K562 (cell line): ENCODE measurements at regions not wholly inside any gene's neighbourhood (a gene's known extent, or its start where the extent isn't known, plus 50 kb on each side); places are given as distances from the start of the nearest gene placed in this dataset.

Experiments used
- CCNT2 ChIP-seq: IDR thresholded peaks from 2 replicates; pipeline ENCODE4 v1.6.1; 2011; ENCODE audit warnings: borderline replicate concordance, low read depth, mild to moderate bottlenecking, moderate library complexity, mixed read lengths, low read length; ENCODE audit not compliant: insufficient read length; ENCODE audit errors: extremely low read depth
- DPF2 ChIP-seq: fragments of 450-650 bp; IDR thresholded peaks from 2 replicates; pipeline ENCODE4 v1.6.1; 2016
- FOSL1 ChIP-seq: fragments of 200-800 bp; sonication (Bioruptor generic); conservative IDR thresholded peaks from 2 replicates; pipeline ENCODE4 v1.6.1; 2016; ENCODE audit warnings: missing genetic modification characterization, missing compliant biosample characterization
- FOXK2 ChIP-seq, 2 experiments: fragments of 450-650 bp; IDR thresholded peaks in 1 of 2; conservative IDR thresholded peaks in 1 of 2; 2 replicates each; pipeline ENCODE4 v1.6.1; 2016; ENCODE audit warnings: low read depth in 2 of 2, mild to moderate bottlenecking in 1 of 2
- GATA2 ChIP-seq: sonication (generic); formaldehyde crosslinking; IDR thresholded peaks from 2 replicates; pipeline ENCODE4 v1.4.0; 2020; ENCODE audit warnings: mild to moderate bottlenecking, missing genetic modification reagents
- GATAD2B ChIP-seq: fragments of 450-650 bp; IDR thresholded peaks from 2 replicates; pipeline ENCODE4 v1.6.1; 2017; ENCODE audit warnings: mild to moderate bottlenecking, borderline replicate concordance
- HNRNPLL ChIP-seq: fragments of 200-400 bp; formaldehyde crosslinking; IDR thresholded peaks from 2 replicates; pipeline ENCODE4 v1.6.1; 2017; ENCODE audit warnings: low read length, low read depth, mild to moderate bottlenecking; ENCODE audit not compliant: poor library complexity, severe bottlenecking
- L3MBTL2 ChIP-seq: fragments of 450-650 bp; IDR thresholded peaks from 2 replicates; pipeline ENCODE4 v1.6.1; 2016; ENCODE audit warnings: mild to moderate bottlenecking, moderate library complexity
- MAZ ChIP-seq, 2 experiments: fragments of 450-650 bp in 1 of 2; sonication (generic) in 1 of 2; formaldehyde crosslinking; IDR thresholded peaks in 1 of 2; conservative IDR thresholded peaks in 1 of 2; 2 replicates each; pipeline versions ENCODE4 v1.4.0 to v1.5.0; 2020; ENCODE audit warnings: mild to moderate bottlenecking in 1 of 2, missing genetic modification reagents in 1 of 2
- MECOM ChIP-seq: fragments of 250-450 bp; sonication (Bioruptor Pico); IDR thresholded peaks from 2 replicates; pipeline ENCODE4 v1.8.0; 2022; ENCODE audit warnings: inconsistent platforms
- NCOA6 ChIP-seq: fragments of 450-650 bp; IDR thresholded peaks from 2 replicates; pipeline ENCODE4 v1.6.1; 2017; ENCODE audit warnings: mild to moderate bottlenecking
- POLR2AphosphoS2 ChIP-seq: IDR thresholded peaks from 2 replicates; pipeline ENCODE4 v1.6.1; 2012; ENCODE audit warnings: low read length, improper control_type of control experiment
- RBM34 ChIP-seq: fragments of 200-400 bp; formaldehyde crosslinking; IDR thresholded peaks from 2 replicates; pipeline ENCODE4 v1.6.1; 2018; ENCODE audit warnings: low read length, borderline replicate concordance; ENCODE audit not compliant: insufficient read depth
- TBL1XR1 ChIP-seq, 2 experiments: IDR thresholded peaks; 2 replicates each; pipeline ENCODE4 v1.6.1; 2012; ENCODE audit warnings: improper control_type of control experiment in 2 of 2, low read length in 2 of 2, mild to moderate bottlenecking in 1 of 2
- XRCC4 ChIP-seq: IDR thresholded peaks from one replicate; pipeline ENCODE4 v1.6.1; 2011; ENCODE audit not compliant: insufficient read depth, insufficient read length; ENCODE audit errors: extremely low read depth
- ZKSCAN3 ChIP-seq: fragments of 250-450 bp; sonication (Bioruptor Pico); IDR thresholded peaks from 2 replicates; pipeline ENCODE4 v1.4.0; 2020
- ZNF174 ChIP-seq: fragments of 250-450 bp; sonication (Bioruptor Pico); IDR thresholded peaks from 2 replicates; pipeline ENCODE4 v1.4.0; 2020; ENCODE audit warnings: mild to moderate bottlenecking
- ZNF224 ChIP-seq: sonication (generic); formaldehyde crosslinking; IDR thresholded peaks from 2 replicates; pipeline ENCODE4 v1.8.0; 2022; ENCODE audit warnings: mild to moderate bottlenecking, missing genetic modification reagents
- ZNF24 ChIP-seq: fragments of 450-650 bp; IDR thresholded peaks from 2 replicates; pipeline ENCODE4 v1.6.1; 2016
- ZNF398 ChIP-seq: fragments of 250-450 bp; sonication (Bioruptor Pico); IDR thresholded peaks from 2 replicates; pipeline ENCODE4 v1.8.0; 2021; ENCODE audit warnings: moderate library complexity, mild to moderate bottlenecking, inconsistent platforms
- ZNF436 ChIP-seq: fragments of 250-450, 450-650 bp; sonication (Bioruptor Pico); formaldehyde crosslinking; IDR thresholded peaks from 2 replicates; pipeline ENCODE4 v1.7.0; 2020; ENCODE audit warnings: mild to moderate bottlenecking
- ZNF644 ChIP-seq: fragments of 200-800 bp; sonication (Bioruptor generic); IDR thresholded peaks from 2 replicates; pipeline ENCODE4 v1.6.1; 2016; ENCODE audit warnings: low read depth, missing genetic modification characterization, missing compliant biosample characterization
- ZNF740 ChIP-seq, 3 experiments: fragments of 200-800 bp in 1 of 3; sonication (Bioruptor generic) in 1 of 3; sonication (generic) in 1 of 3; formaldehyde crosslinking in 1 of 3; IDR thresholded peaks; 2 replicates each; pipeline versions ENCODE4 v1.6.1 to v1.8.0; 2016 to 2022; ENCODE audit warnings: mild to moderate bottlenecking in 2 of 3, missing compliant biosample characterization in 2 of 3, missing genetic modification characterization in 2 of 3, missing genetic modification reagents in 1 of 3
- ZSCAN32 ChIP-seq: fragments of 450-650 bp; formaldehyde crosslinking; IDR thresholded peaks from 2 replicates; pipeline ENCODE4 v1.4.0; 2020; ENCODE audit warnings: mild to moderate bottlenecking, moderate library complexity
- TF ChIP-seq, protein P1 (sequence below), 2 experiments: fragments of 450-650 bp; conservative IDR thresholded peaks; 2 replicates each; pipeline ENCODE4 v1.6.1; 2017; ENCODE audit warnings: mild to moderate bottlenecking in 2 of 2, moderate library complexity in 2 of 2
- TF ChIP-seq, protein P2 (sequence below): fragments of 250-450 bp; sonication (Bioruptor Pico); IDR thresholded peaks from 2 replicates; pipeline ENCODE4 v1.8.0; 2022; ENCODE audit warnings: moderate library complexity, mild to moderate bottlenecking, inconsistent platforms

DNA sequence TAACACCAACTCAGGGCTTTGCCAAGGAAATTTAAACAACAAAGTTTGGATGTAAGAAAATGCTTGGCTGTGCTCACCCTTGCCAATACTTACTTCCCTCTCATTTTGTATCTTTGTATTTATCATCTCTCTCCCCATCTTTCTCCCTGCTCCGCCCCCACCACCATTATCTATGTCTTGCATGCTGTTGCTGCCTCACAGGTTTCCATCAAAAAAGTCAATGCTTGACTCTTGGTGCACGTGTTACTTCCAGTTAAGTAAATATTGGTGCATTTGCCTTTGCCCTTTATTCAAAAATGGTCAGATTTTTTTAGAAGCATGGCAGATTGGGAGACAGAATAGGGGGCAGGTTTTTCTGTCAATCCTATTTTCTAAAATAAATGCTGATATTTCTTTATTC lies 626.0 kb downstream of the ACTR3B start (continued):
- no peak for TF ChIP-seq ZNF24
- TF ChIP-seq ZNF174: no peak
- TF ChIP-seq HNRNPLL: no peak
- TF ChIP-seq MAZ (CRISPR knock-in tag; conservative IDR thresholded peaks at IDR 0.05 in 1 of 2, IDR thresholded peaks at IDR 0.05 in 1 of 2): peak in 1 of 2 experiments; percentile 45; a peak in 1 of 4 replicates
- TF ChIP-seq ZNF740 (CRISPR knock-in tag; IDR thresholded peaks at IDR 0.05): no peak
- TF ChIP-seq ZNF740 (tag; IDR thresholded peaks at IDR 0.05): no peak
- TF ChIP-seq ZKSCAN3: no peak
- TF ChIP-seq RBM34: no peak
- peak; percentile 92 for TF ChIP-seq L3MBTL2
- no peak for TF ChIP-seq TBL1XR1 (IDR thresholded peaks at IDR 0.05; ENCODE audit: low read length in 2 of 2)
- TF ChIP-seq POLR2AphosphoS2: no peak
- TF ChIP-seq ZNF436 (CRISPR knock-in tag): no peak
- no peak for TF ChIP-seq ZSCAN32
- TF ChIP-seq, protein P1, sequence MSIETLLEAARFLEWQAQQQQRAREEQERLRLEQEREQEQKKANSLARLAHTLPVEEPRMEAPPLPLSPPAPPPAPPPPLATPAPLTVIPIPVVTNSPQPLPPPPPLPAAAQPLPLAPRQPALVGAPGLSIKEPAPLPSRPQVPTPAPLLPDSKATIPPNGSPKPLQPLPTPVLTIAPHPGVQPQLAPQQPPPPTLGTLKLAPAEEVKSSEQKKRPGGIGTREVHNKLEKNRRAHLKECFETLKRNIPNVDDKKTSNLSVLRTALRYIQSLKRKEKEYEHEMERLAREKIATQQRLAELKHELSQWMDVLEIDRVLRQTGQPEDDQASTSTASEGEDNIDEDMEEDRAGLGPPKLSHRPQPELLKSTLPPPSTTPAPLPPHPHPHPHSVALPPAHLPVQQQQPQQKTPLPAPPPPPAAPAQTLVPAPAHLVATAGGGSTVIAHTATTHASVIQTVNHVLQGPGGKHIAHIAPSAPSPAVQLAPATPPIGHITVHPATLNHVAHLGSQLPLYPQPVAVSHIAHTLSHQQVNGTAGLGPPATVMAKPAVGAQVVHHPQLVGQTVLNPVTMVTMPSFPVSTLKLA (conservative IDR thresholded peaks at IDR 0.05): peak; percentile 67 to 82
- TF ChIP-seq, protein P2, sequence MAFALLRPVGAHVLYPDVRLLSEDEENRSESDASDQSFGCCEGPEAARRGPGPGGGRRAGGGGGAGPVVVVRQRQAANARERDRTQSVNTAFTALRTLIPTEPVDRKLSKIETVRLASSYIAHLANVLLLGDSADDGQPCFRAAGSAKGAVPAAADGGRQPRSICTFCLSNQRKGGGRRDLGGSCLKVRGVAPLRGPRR (CRISPR knock-in tag): no peak
- TF ChIP-seq GATAD2B: no peak
- no peak for TF ChIP-seq XRCC4
- TF ChIP-seq FOSL1 (tag): no peak
- TF ChIP-seq GATA2 (CRISPR knock-in tag): peak; percentile 26; the same call in 1 of the 2 replicates
- TF ChIP-seq ZNF398 (CRISPR knock-in tag): no peak
- TF ChIP-seq DPF2: peak; percentile 83
- peak; percentile 27 for TF ChIP-seq CCNT2
- peak; percentile 73 to 79 for TF ChIP-seq FOXK2 (conservative IDR thresholded peaks at IDR 0.05 in 1 of 2, IDR thresholded peaks at IDR 0.05 in 1 of 2; ENCODE audit: low read depth in 2 of 2)
- no peak for TF ChIP-seq NCOA6
- TF ChIP-seq ZNF644: no peak
- no peak for TF ChIP-seq ZNF224 (CRISPR knock-in tag)
- peak; percentile 87 for TF ChIP-seq MECOM (CRISPR knock-in tag)
